Brain microvascular endothelial cell (primary cell): ENCODE measurements at regions not wholly inside any gene's neighbourhood (a gene's known extent, or its start where the extent isn't known, plus 50 kb on each side); places are given as distances from the start of the nearest gene placed in this dataset.
"Not testable (repeated sequence)": the region's sequence is repeated elsewhere in the genome, so short reads cannot be mapped to it uniquely, and the experiment has no call there.

Source experiments
- DNase-seq: peaks from one replicate; pipeline ENCODE4 v3.0.0-alpha.2; 2020
- H3K27ac ChIP-seq: fragments of 250-450 bp; sonication (Bioruptor Pico); 2 replicates; pipeline ENCODE4 v1.5.1; 2020; ENCODE audit warnings: mild to moderate bottlenecking, moderate library complexity
- H3K27me3 ChIP-seq: fragments of 250-450 bp; sonication (Bioruptor Pico); replicated peaks from 2 replicates; pipeline ENCODE4 v1.5.1; 2020; ENCODE audit warnings: mild to moderate bottlenecking
- H3K36me3 ChIP-seq: fragments of 250-450 bp; sonication (Bioruptor Pico); replicated peaks from 2 replicates; pipeline ENCODE4 v1.5.1; 2020; ENCODE audit warnings: mild to moderate bottlenecking
- H3K4me3 ChIP-seq: 2 replicates; pipeline ENCODE4 v1.5.1; 2011; ENCODE audit warnings: low read depth, mild to moderate bottlenecking, control low read depth, low read length, moderate library complexity
- CTCF ChIP-seq: IDR thresholded peaks from 2 replicates; pipeline ENCODE4 v1.5.1; 2011; ENCODE audit warnings: low read depth, mild to moderate bottlenecking, moderate library complexity, low read length, control low read depth, inconsistent platforms; ENCODE audit errors: missing control alignments
- in situ Hi-C: cut with HindIII; loops from 2 replicates; pipeline ENCODE4 v1.10.0; 2017; ENCODE audit warnings: low sequenced_read_pairs, low pct_ligation_motif_present

DNA sequence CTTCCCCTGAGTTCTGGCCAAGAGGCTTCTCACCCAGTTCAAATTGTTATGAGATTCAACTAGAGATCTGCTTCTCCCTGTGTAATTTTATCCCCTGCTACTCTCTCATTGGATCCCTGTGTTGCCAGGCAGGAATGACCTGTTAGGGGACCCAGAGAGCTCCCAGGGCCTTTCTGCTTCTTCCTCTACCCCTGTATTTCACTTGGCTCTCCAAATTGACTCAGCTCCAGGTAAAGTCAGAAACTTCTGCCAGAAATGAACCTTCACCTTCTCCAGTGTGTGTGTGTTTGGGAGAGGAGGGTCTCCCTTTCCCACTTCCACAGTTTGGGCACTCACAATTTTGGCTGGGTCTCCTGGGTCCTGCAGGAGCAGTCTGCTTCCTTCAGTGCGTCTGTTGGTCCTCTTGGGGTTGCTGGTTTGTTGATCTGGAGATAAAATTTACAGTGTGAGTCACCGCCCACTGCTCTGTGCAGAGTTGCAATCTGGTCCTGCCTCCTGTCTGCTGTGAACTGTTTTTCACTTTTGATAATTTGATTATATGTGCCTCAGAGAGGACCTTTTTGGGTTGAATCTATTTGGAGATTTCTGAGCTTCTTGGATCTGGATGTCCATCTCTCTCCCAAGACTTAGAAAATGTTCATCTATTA is 112.4 kb upstream of the EDA2R start:
- no peak overlapping the region for H3K27ac ChIP-seq
- in situ Hi-C loops, result no loop called here
- H3K36me3 ChIP-seq, result no peaks in the 10 kb centered on the region
- no peak for DNase-seq
- no peaks in the 10 kb centered on the region for H3K27me3 ChIP-seq
- no peak for TF ChIP-seq CTCF
- H3K4me3 ChIP-seq, result no peak overlapping the region

DNA sequence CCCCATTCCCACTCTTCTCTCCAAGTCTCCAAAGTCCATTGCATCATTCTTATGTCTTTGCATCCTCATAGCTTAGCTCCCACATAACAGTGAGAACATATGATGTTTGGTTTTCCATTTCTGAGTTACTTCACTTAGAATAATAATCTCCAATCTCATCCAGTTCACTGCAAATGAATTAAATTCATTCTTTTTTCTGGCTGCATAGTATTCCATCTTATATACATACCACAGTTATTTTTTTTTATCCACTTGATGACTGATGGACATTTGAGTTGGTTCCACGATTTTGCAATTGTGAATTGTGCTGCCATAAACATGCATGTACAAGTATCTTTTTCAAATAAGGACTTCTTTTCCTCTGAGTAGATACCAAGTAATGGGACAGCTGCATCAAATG is 105.6 kb upstream of the EDA2R start:
- H3K4me3 ChIP-seq, DNase-seq, H3K27ac ChIP-seq, H3K27me3 ChIP-seq, H3K36me3 ChIP-seq, in situ Hi-C loops: not testable (repeated sequence)

- no peaks in the 10 kb centered on the region for H3K36me3 ChIP-seq
- in situ Hi-C loops, result no loop called here
- TF ChIP-seq CTCF, result peak; percentile 11
- H3K27ac ChIP-seq, result no peak overlapping the region
- no peaks in the 10 kb centered on the region for H3K27me3 ChIP-seq
- H3K4me3 ChIP-seq, result no peak overlapping the region
- DNase-seq, result peak; percentile 16
These were observed 92.5 kb upstream of the EDA2R start for GRCh38 chrX:66731398-66731797.

DNA sequence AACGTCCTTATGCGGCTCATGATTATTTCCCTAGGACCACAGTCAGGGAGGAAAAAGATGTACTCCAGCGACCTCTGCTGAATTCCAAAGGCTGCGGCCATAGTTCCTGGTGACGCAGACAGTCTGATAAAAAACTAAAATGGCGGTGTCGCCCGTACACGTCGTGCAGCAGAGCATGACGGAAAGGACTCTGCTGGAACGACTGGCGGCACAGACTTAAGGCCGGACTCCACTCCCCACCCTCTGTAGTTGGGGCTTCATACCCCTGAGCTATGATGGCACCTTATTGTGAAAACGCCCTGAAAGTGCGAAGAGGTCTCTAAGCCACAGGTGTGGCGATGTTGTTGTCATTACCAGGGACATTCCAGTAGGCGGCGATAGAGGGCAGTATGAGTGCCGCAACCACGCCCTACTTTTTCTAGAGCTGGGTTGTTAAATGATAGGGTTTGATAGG is 90.0 kb upstream of the EDA2R start:
- H3K27ac ChIP-seq, result peak overlapping the region; percentile 72
- H3K27me3 ChIP-seq, result no peaks in the 10 kb centered on the region
- peak overlapping the region; percentile 52 for H3K4me3 ChIP-seq
- in situ Hi-C loops, result no loop called here
- peak; percentile 71 for TF ChIP-seq CTCF
- peak; percentile 63 for DNase-seq
- no peaks in the 10 kb centered on the region for H3K36me3 ChIP-seq

GRCh38 chrX:66717926-66718325 is 79.0 kb upstream of the EDA2R start:
- H3K4me3 ChIP-seq, result no peak overlapping the region
- no peaks in the 10 kb centered on the region for H3K27me3 ChIP-seq
- no peak for DNase-seq
- no peak overlapping the region for H3K27ac ChIP-seq
- no peaks in the 10 kb centered on the region for H3K36me3 ChIP-seq
- in situ Hi-C loops, result no loop called here
- TF ChIP-seq CTCF, result no peak

- in situ Hi-C loops, result no loop called here
- no peaks in the 10 kb centered on the region for H3K27me3 ChIP-seq
- no peak for DNase-seq
- no peak overlapping the region for H3K4me3 ChIP-seq
- no peak overlapping the region for H3K27ac ChIP-seq
- no peaks in the 10 kb centered on the region for H3K36me3 ChIP-seq
- no peak for TF ChIP-seq CTCF
These were observed 59.7 kb upstream of the EDA2R start for GRCh38 chrX:66698273-66699204.

GRCh38 chrX:66692512-66692911 is 53.6 kb upstream of the EDA2R start:
- H3K36me3 ChIP-seq, DNase-seq, H3K27me3 ChIP-seq, H3K27ac ChIP-seq, in situ Hi-C loops, H3K4me3 ChIP-seq: not testable (repeated sequence)
